PC-9 (cell line): ENCODE measurements at regions not wholly inside any gene's neighbourhood (a gene's known extent, or its start where the extent isn't known, plus 50 kb on each side); places are given as distances from the start of the nearest gene placed in this dataset.

Source experiments
- BruUV-seq: library from RNA; stranded (reverse); fragments of 400-500 nt; replicated peaks from 2 replicates; lab custom pipeline; 2021; lab: Mats Ljungman, UMichigan
- CTCF ChIA-PET: fragments of 300-600 bp; sonication (Branson Sonifier 250); formaldehyde crosslinking; loops from one replicate; lab custom pipeline; 2022; ENCODE audit warnings: antibody characterized with exemption; lab: Charles Lee
- POLR2A ChIA-PET: fragments of 300-600 bp; sonication (Branson Sonifier 250); formaldehyde crosslinking; loops from one replicate; lab custom pipeline; 2022; ENCODE audit warnings: antibody characterized with exemption; ENCODE audit not compliant: unreplicated experiment; lab: Charles Lee
- DNase-seq, 2 experiments: peaks; one replicate each; pipeline versions ENCODE4 v3.0.0 to v3.0.0-alpha.2; 2015 to 2022; ENCODE audit warnings: mixed read lengths in 1 of 2
- H2AFZ ChIP-seq: fragments of 200-600 bp; sonication (generic); 2 replicates; pipeline ENCODE4 v1.8.1; 2017; ENCODE audit warnings: antibody characterized with exemption
- H3F3A ChIP-seq: fragments of 200-600 bp; sonication (generic); 2 replicates; pipeline ENCODE4 v1.8.1; 2017; ENCODE audit warnings: antibody characterized with exemption, mild to moderate bottlenecking, low read depth; ENCODE audit not compliant: insufficient read depth
- H3K27ac ChIP-seq: fragments of 200-600 bp; sonication (generic); 2 replicates; pipeline ENCODE4 v1.6.1; 2016; ENCODE audit warnings: mixed run types
- H3K27me3 ChIP-seq: fragments of 200-600 bp; sonication (generic); 2 replicates; pipeline ENCODE4 v1.6.1; 2016; ENCODE audit warnings: low read depth, mixed run types; ENCODE audit not compliant: insufficient read depth
- H3K36me3 ChIP-seq: fragments of 200-600 bp; sonication (generic); 2 replicates; pipeline ENCODE4 v1.6.1; 2016; ENCODE audit warnings: low read depth, mixed run types
- H3K4me1 ChIP-seq: fragments of 200-600 bp; sonication (generic); replicated peaks from 2 replicates; pipeline ENCODE4 v1.6.1; 2016; ENCODE audit warnings: mixed run types; ENCODE audit not compliant: insufficient read depth
- H3K4me2 ChIP-seq: fragments of 200-600 bp; sonication (generic); 2 replicates; pipeline ENCODE4 v1.6.1; 2017; ENCODE audit warnings: mixed run types
- H3K4me3 ChIP-seq: fragments of 200-600 bp; sonication (generic); 2 replicates; pipeline ENCODE4 v1.6.1; 2016; ENCODE audit warnings: mixed run types
- H3K79me2 ChIP-seq: fragments of 200-600 bp; sonication (generic); 2 replicates; pipeline ENCODE4 v1.6.1; 2017; ENCODE audit warnings: low read depth, mixed run types
- H3K9me2 ChIP-seq: fragments of 200-600 bp; sonication (generic); 2 replicates; pipeline ENCODE4 v1.8.1; 2017; ENCODE audit warnings: mild to moderate bottlenecking; ENCODE audit not compliant: insufficient read depth
- H3K9me3 ChIP-seq: fragments of 200-600 bp; sonication (generic); 2 replicates; pipeline ENCODE4 v1.8.1; 2016; ENCODE audit warnings: low read depth; ENCODE audit not compliant: insufficient read depth
- H4K20me1 ChIP-seq: fragments of 200-600 bp; sonication (generic); 2 replicates; pipeline ENCODE4 v1.8.1; 2017; ENCODE audit not compliant: insufficient read depth
- CTCF ChIP-seq: fragments of 200-600 bp; sonication (generic); conservative IDR thresholded peaks from 2 replicates; pipeline ENCODE4 v1.6.1; 2017; ENCODE audit warnings: mixed run types, antibody characterized with exemption, mild to moderate bottlenecking, moderate library complexity
- EZH2 ChIP-seq: fragments of 200-600 bp; sonication (generic); IDR thresholded peaks from 2 replicates; pipeline ENCODE4 v1.8.0; 2017; ENCODE audit warnings: antibody characterized with exemption, low read depth
- intact Hi-C: fragments of 100-400 bp; cut with micrococcal nuclease; formaldehyde crosslinking; loops from one replicate; pipeline ENCODE4 v1.10.0; 2022; ENCODE audit not compliant: unreplicated experiment

GRCh38 chr6:145319605-145320004 is 415.7 kb downstream of the EPM2A start:
- H4K20me1 ChIP-seq, result no peaks in the 10 kb centered on the region
- no peaks in the 10 kb centered on the region for H3K9me2 ChIP-seq
- CTCF ChIA-PET, result no interaction called here
- H3K79me2 ChIP-seq, result no peaks in the 10 kb centered on the region
- no peak overlapping the region for H3K27ac ChIP-seq
- no peak for DNase-seq
- H3K4me2 ChIP-seq, result no peak overlapping the region
- no peaks in the 10 kb centered on the region for H3K4me1 ChIP-seq
- BruUV-seq, result no TSS peak
- intact Hi-C loops, result no loop called here
- TF ChIP-seq EZH2, result no peak
- TF ChIP-seq CTCF, result no peak
- H3K4me3 ChIP-seq, result no peak overlapping the region
- POLR2A ChIA-PET, result interaction anchor here (0.7 kb wide), 1 partner anchor 602 kb away, joined by 3 read pairs; no protein-coding TSS in a partner anchor
- no peaks in the 10 kb centered on the region for H3K27me3 ChIP-seq
- no peaks in the 10 kb centered on the region for H3K36me3 ChIP-seq
- H2AFZ ChIP-seq, result no peak overlapping the region
- no peaks in the 10 kb centered on the region for H3F3A ChIP-seq
- H3K9me3 ChIP-seq, result no peaks in the 10 kb centered on the region; the same call in 1 of the 2 replicates

- no peaks in the 10 kb centered on the region for H4K20me1 ChIP-seq
- no TSS peak for BruUV-seq
- no peaks in the 10 kb centered on the region for H3F3A ChIP-seq
- H3K4me2 ChIP-seq, result no peak overlapping the region
- no peak for DNase-seq
- H2AFZ ChIP-seq, result no peak overlapping the region
- intact Hi-C loops, result no loop called here
- ChIA-PET POLR2A (no interaction called here), CTCF (no interaction called here)
- H3K4me1 ChIP-seq, result no peaks in the 10 kb centered on the region
- no peak overlapping the region for H3K27ac ChIP-seq
- no peaks in the 10 kb centered on the region for H3K79me2 ChIP-seq
- H3K9me3 ChIP-seq, result no peaks in the 10 kb centered on the region
- H3K4me3 ChIP-seq, result no peak overlapping the region
- H3K36me3 ChIP-seq, result no peaks in the 10 kb centered on the region
- no peaks in the 10 kb centered on the region for H3K27me3 ChIP-seq
- no peak for TF ChIP-seq CTCF
- TF ChIP-seq EZH2, result no peak
- H3K9me2 ChIP-seq, result 0 out of 2 replicates have a peak, but pooled peaks cover 4% of the 10 kb centered on the region
Measured at GRCh38 chr6:145323646-145324045, 411.7 kb downstream of the EPM2A start.

DNA sequence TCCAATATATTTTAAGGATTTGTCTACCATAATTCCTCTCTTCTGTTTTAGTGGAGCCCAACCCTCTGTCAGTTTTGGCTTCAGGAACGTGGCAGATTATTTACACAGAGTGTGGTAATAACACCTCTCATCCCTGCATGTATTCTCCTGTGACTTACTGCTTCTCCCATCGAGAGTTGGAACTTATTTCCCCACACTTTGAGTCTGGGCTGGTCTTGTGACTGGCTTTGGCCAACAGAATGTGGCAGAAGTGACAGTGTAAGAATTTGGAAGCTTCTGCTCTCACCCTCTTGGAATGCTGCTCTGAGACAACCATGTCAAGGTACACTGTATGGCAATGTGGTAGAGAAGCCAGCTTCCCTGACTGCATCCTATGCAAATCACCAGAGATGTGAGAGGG is 407.7 kb downstream of the EPM2A start:
- H3K9me3 ChIP-seq, result no peaks in the 10 kb centered on the region
- H2AFZ ChIP-seq, result peak overlapping the region; percentile 27; the same call in 1 of the 2 replicates
- no peaks in the 10 kb centered on the region; the same call in 1 of the 2 replicates for H3K4me1 ChIP-seq
- H3K36me3 ChIP-seq, result no peaks in the 10 kb centered on the region
- H3K4me3 ChIP-seq, result no peak overlapping the region
- H3K27ac ChIP-seq, result no peak overlapping the region
- no peaks in the 10 kb centered on the region for H3K27me3 ChIP-seq
- no peaks in the 10 kb centered on the region for H3F3A ChIP-seq
- no peak for DNase-seq
- no peaks in the 10 kb centered on the region for H4K20me1 ChIP-seq
- H3K79me2 ChIP-seq, result no peaks in the 10 kb centered on the region
- 0 out of 2 replicates have a peak, but pooled peaks cover 4% of the 10 kb centered on the region for H3K9me2 ChIP-seq
- BruUV-seq, result no TSS peak
- CTCF ChIA-PET, result no interaction called here
- no peak overlapping the region for H3K4me2 ChIP-seq
- intact Hi-C loops, result no loop called here
- POLR2A ChIA-PET, result no interaction called here
- TF ChIP-seq CTCF, result no peak
- TF ChIP-seq EZH2, result no peak
